ENCODE measurements at regions not wholly inside any gene's neighbourhood (a gene's known extent, or its start where the extent isn't known, plus 50 kb on each side); places are given as distances from the start of the nearest gene placed in this dataset.

- TF ChIP-seq ARID5B (CRISPR knock-in tag; IDR thresholded peaks at IDR 0.05): no peak
- no peak for TF ChIP-seq ZNF605 (CRISPR knock-in tag; IDR thresholded peaks at IDR 0.05)
- no peak for TF ChIP-seq ZBTB46 (CRISPR knock-in tag; IDR thresholded peaks at IDR 0.05; ENCODE audit: borderline replicate concordance)
- TF ChIP-seq SIN3A (IDR thresholded peaks at IDR 0.05; ENCODE audit: borderline replicate concordance, low read depth, low read length): no peak
- TF ChIP-seq TGIF2 (CRISPR knock-in tag; IDR thresholded peaks at IDR 0.05): no peak
- no peak for TF ChIP-seq ZNF407 (CRISPR knock-in tag; IDR thresholded peaks at IDR 0.05; ENCODE audit: not compliant biosample characterization)
- no peak for TF ChIP-seq NAIF1 (CRISPR knock-in tag; IDR thresholded peaks at IDR 0.05; ENCODE audit: borderline replicate concordance)
- TF ChIP-seq KLF13 (CRISPR knock-in tag; IDR thresholded peaks at IDR 0.05): no peak
- no peak for TF ChIP-seq SATB2 (CRISPR knock-in tag; IDR thresholded peaks at IDR 0.05)
- TF ChIP-seq ZBTB49 (CRISPR knock-in tag; IDR thresholded peaks at IDR 0.05; ENCODE audit: borderline replicate concordance): no peak
- no peak for TF ChIP-seq POLR2A (IDR thresholded peaks at IDR 0.05; ENCODE audit: insufficient read depth in 1 of 2, low read depth in 2 of 2, low read length in 2 of 2)
- no peak for TF ChIP-seq NBN (conservative IDR thresholded peaks at IDR 0.05)
- no peak for TF ChIP-seq CTCF (CRISPR knock-in tag; IDR thresholded peaks at IDR 0.05)
Observed at GRCh38 chr3:23108451-23109057, 94.6 kb upstream of the UBE2E2 start.

Measured in HepG2 (cell line).